ENCODE measurements at regions not wholly inside any gene's neighbourhood (a gene's known extent, or its start where the extent isn't known, plus 50 kb on each side); places are given as distances from the start of the nearest gene placed in this dataset.
A peak's percentile ranks its signal among the peaks of the same experiment; 100 is the strongest.

- ATAC-seq (no peak), FAIRE-seq (no peak), DNase-seq (ENCODE audit: extremely low read depth in 1 of 4, low spot score in 3 of 4) (no peak)
- Histone ChIP-seq H3K4me1 (replicated peaks in 1 of 2; ENCODE audit: control insufficient read depth in 2 of 2, insufficient read depth in 2 of 2, low read length in 2 of 2) (peaks cover 4 to 6% of the 10 kb centered on the region in 2 experiments; a peak in 4 of 5 replicates), H3K27ac (ENCODE audit: extremely low read depth, low read depth, low read length) (no peak overlapping the region), H3K27me3 (ENCODE audit: control insufficient read depth in 2 of 2, insufficient read depth in 2 of 2, low read length in 2 of 2) (no peaks in the 10 kb centered on the region), H3K4me3 (no peak overlapping the region), H3K79me2 (ENCODE audit: control insufficient read depth, insufficient read depth, low read length) (no peaks in the 10 kb centered on the region), H3K9me3 (replicated peaks; ENCODE audit: control insufficient read depth, insufficient read depth, low read depth, low read length) (no peaks in the 10 kb centered on the region), H3K36me3 (ENCODE audit: control insufficient read depth, insufficient read depth, low read length) (no peaks in the 10 kb centered on the region), H3K4me2 (ENCODE audit: insufficient read depth, low read length) (no peak overlapping the region), H4K20me1 (replicated peaks; ENCODE audit: control insufficient read depth, insufficient read depth, low read length) (no peaks in the 10 kb centered on the region), H2AFZ (ENCODE audit: low read depth, low read length) (no peak overlapping the region), H3K9me1 (ENCODE audit: control insufficient read depth, insufficient read depth, low read length) (no peaks in the 10 kb centered on the region), H3K9ac (ENCODE audit: insufficient read depth in 1 of 2, low read depth in 2 of 2, low read length in 2 of 2) (no peak overlapping the region)
- TF ChIP-seq CGGBP1 (CRISPR knock-in tag; IDR thresholded peaks at IDR 0.05) (no peak), C11orf30 (IDR thresholded peaks at IDR 0.05; ENCODE audit: low read depth) (no peak)
- intact Hi-C loops (cut with micrococcal nuclease) (no loop called here), in situ Hi-C loops (cut with MboI) (no loop called here)
- WGBS (ENCODE audit: insufficient coverage, low coverage, missing lambda C conversion rate) = 0% methylated on average over 1 of the region's 1 CpG
- ChIA-PET POLR2A (no interaction called here), CTCF (ENCODE audit: low intra/inter-chr PET ratio) (no interaction called here)
- no TSS peak for BruUV-seq (replicated peaks)
These were observed 63.5 kb upstream of the RAPGEF4 start for GRCh38 chr2:172672114-172672513.

DNA sequence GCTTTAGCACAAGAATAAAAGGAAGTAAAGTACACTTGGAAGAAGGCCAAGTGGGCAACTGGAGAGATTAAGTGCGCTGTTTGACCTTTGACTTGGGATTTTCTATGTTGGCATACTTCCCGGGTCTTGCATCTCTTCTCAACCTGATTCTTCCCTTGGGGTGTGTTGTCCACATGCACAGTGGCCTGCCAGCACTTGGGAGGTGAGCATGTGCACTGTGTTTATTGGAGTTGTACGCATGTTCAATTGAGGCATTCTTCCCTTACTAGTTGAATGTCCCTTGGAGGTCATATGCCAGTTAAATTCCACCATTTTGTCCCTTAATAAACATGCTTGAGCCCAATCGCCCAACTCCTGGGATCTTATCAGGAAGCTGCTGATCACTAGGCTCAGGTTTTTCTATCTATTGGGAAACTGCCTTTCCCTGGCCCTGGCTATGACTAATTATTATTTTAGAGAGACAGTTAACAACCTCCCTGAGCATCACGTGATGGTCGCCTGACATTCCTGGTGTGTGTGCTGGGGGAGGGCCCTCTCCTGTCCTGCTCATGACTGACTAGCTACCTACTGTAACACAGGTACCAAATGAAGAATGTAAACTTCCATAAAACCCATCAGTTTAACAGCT is 62.5 kb upstream of the RAPGEF4 start:
- DNase-seq (ENCODE audit: extremely low read depth in 1 of 4, low spot score in 3 of 4) = no peak
- POLR2A ChIA-PET = interaction anchor here (0.8 to 1.5 kb wide), 3 partner anchors 10 to 78 kb away, joined by 3 read pairs; no protein-coding TSS in a partner anchor
- intact Hi-C loops (cut with micrococcal nuclease) (no loop called here), in situ Hi-C loops (cut with MboI) (no loop called here)
- WGBS (ENCODE audit: insufficient coverage, low coverage, missing lambda C conversion rate) = under 1% methylated on average over 6 of the region's 6 CpGs
- Histone ChIP-seq H3K27ac (ENCODE audit: extremely low read depth, low read depth, low read length) (no peak overlapping the region), H3K9ac (ENCODE audit: insufficient read depth in 1 of 2, low read depth in 2 of 2, low read length in 2 of 2) (no peak overlapping the region), H3K9me1 (ENCODE audit: control insufficient read depth, insufficient read depth, low read length) (no peaks in the 10 kb centered on the region), H3K27me3 (ENCODE audit: control insufficient read depth in 2 of 2, insufficient read depth in 2 of 2, low read length in 2 of 2) (no peaks in the 10 kb centered on the region), H3K4me2 (ENCODE audit: insufficient read depth, low read length) (no peak overlapping the region), H3K4me3 (no peak overlapping the region), H3K79me2 (ENCODE audit: control insufficient read depth, insufficient read depth, low read length) (no peaks in the 10 kb centered on the region), H3K9me3 (replicated peaks; ENCODE audit: control insufficient read depth, insufficient read depth, low read depth, low read length) (no peaks in the 10 kb centered on the region), H3K36me3 (ENCODE audit: control insufficient read depth, insufficient read depth, low read length) (no peaks in the 10 kb centered on the region), H4K20me1 (replicated peaks; ENCODE audit: control insufficient read depth, insufficient read depth, low read length) (no peaks in the 10 kb centered on the region), H3K4me1 (replicated peaks in 1 of 2; ENCODE audit: control insufficient read depth in 2 of 2, insufficient read depth in 2 of 2, low read length in 2 of 2) (peaks cover 4 to 6% of the 10 kb centered on the region in 2 experiments; a peak in 4 of 5 replicates), H2AFZ (ENCODE audit: low read depth, low read length) (no peak overlapping the region)
- ATAC-seq = no peak
- BruUV-seq (replicated peaks) = no TSS peak
- CTCF ChIA-PET (ENCODE audit: low intra/inter-chr PET ratio) = no interaction called here
- FAIRE-seq = no peak
- TF ChIP-seq ZNF133 (CRISPR knock-in tag; IDR thresholded peaks at IDR 0.05) (no peak), ZNF780A (CRISPR knock-in tag; IDR thresholded peaks at IDR 0.05) (no peak), NCOR1 (IDR thresholded peaks at IDR 0.05) (no peak), NR2C1 (IDR thresholded peaks at IDR 0.05) (0 out of 2 replicates have a peak, but pooled peaks have one; percentile 13), NR2C1 (tag; IDR thresholded peaks at IDR 0.05) (no peak), ZFP91 (CRISPR knock-in tag; IDR thresholded peaks at IDR 0.05) (no peak), ZSCAN29 (IDR thresholded peaks at IDR 0.05) (no peak), ATF1 (CRISPR knock-in tag; IDR thresholded peaks at IDR 0.05) (no peak), ATF1 (tag; IDR thresholded peaks at IDR 0.05) (no peak), ZNF589 (CRISPR knock-in tag; IDR thresholded peaks at IDR 0.05; ENCODE audit: low read depth) (no peak), XRCC4 (IDR thresholded peaks at IDR 0.05; ENCODE audit: extremely low read depth, insufficient read depth, insufficient read length) (no peak), TCF7L2 (IDR thresholded peaks at IDR 0.05; ENCODE audit: low read depth, low read length) (no peak), FOXJ2 (tag; IDR thresholded peaks at IDR 0.05) (no peak)
